ENCODE measurements at regions not wholly inside any gene's neighbourhood (a gene's known extent, or its start where the extent isn't known, plus 50 kb on each side); places are given as distances from the start of the nearest gene placed in this dataset.

DNA sequence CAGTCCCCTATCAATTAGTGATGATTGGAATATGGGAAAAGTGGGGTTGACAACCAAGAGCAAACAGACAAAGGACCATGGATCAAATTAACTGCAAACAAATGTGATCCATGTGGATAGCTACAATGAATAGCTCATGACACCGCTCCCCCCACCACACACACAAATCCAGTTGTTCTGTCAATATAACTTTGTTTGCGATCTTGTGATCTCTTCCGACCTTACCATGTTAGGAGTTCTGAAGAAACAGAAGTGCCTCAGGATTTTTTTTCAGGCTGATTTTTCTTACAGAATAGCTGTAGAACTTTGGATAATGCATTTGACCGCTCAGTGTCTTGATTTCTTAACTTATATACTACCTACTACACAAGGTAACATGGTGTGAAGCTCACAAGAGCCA lies 116.6 kb downstream of the SH2D1A start:
- BruUV-seq (replicated peaks): no TSS peak
- DNase-seq (ENCODE audit: extremely low read depth in 1 of 4, low spot score in 3 of 4) (no peak), ATAC-seq (no peak), FAIRE-seq (no peak)
- H3K4me3 ChIP-seq: no peak overlapping the region
- H3K9me1 ChIP-seq (ENCODE audit: control insufficient read depth, insufficient read depth, low read length): no peaks in the 10 kb centered on the region
- 24% methylated on average over 3 of the region's 4 CpGs for WGBS (ENCODE audit: insufficient coverage, low coverage, missing lambda C conversion rate)
- H3K27ac ChIP-seq (ENCODE audit: extremely low read depth, low read depth, low read length): no peak overlapping the region
- H3K36me3 ChIP-seq (ENCODE audit: control insufficient read depth, insufficient read depth, low read length): no peaks in the 10 kb centered on the region
- no peaks in the 10 kb centered on the region for H3K27me3 ChIP-seq (ENCODE audit: control insufficient read depth in 2 of 2, insufficient read depth in 2 of 2, low read length in 2 of 2)
- H3K4me2 ChIP-seq (ENCODE audit: insufficient read depth, low read length): no peak overlapping the region
- H2AFZ ChIP-seq (ENCODE audit: low read depth, low read length): no peak overlapping the region
- H3K4me1 ChIP-seq (replicated peaks in 1 of 2; ENCODE audit: control insufficient read depth in 2 of 2, insufficient read depth in 2 of 2, low read length in 2 of 2): no peaks in the 10 kb centered on the region
- H3K9ac ChIP-seq (ENCODE audit: insufficient read depth in 1 of 2, low read depth in 2 of 2, low read length in 2 of 2): no peak overlapping the region
- H3K79me2 ChIP-seq (ENCODE audit: control insufficient read depth, insufficient read depth, low read length): no peaks in the 10 kb centered on the region
- H3K9me3 ChIP-seq (replicated peaks; ENCODE audit: control insufficient read depth, insufficient read depth, low read depth, low read length): no peaks in the 10 kb centered on the region
- ChIA-PET CTCF (ENCODE audit: low intra/inter-chr PET ratio) (no interaction called here), POLR2A (no interaction called here)
- no peaks in the 10 kb centered on the region for H4K20me1 ChIP-seq (replicated peaks; ENCODE audit: control insufficient read depth, insufficient read depth, low read length)
- intact Hi-C loops (cut with micrococcal nuclease) (no loop called here), in situ Hi-C loops (cut with MboI) (no loop called here)
- no peak for TF ChIP-seq CBX1 (IDR thresholded peaks at IDR 0.05; ENCODE audit: low read depth)
- TF ChIP-seq, protein P1, sequence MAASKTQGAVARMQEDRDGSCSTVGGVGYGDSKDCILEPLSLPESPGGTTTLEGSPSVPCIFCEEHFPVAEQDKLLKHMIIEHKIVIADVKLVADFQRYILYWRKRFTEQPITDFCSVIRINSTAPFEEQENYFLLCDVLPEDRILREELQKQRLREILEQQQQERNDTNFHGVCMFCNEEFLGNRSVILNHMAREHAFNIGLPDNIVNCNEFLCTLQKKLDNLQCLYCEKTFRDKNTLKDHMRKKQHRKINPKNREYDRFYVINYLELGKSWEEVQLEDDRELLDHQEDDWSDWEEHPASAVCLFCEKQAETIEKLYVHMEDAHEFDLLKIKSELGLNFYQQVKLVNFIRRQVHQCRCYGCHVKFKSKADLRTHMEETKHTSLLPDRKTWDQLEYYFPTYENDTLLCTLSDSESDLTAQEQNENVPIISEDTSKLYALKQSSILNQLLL (CRISPR knock-in tag; IDR thresholded peaks at IDR 0.05; ENCODE audit: borderline replicate concordance): no peak
- no peak for TF ChIP-seq HNRNPK (IDR thresholded peaks at IDR 0.05; ENCODE audit: low read depth, low read length, poor library complexity, severe bottlenecking)
- TF ChIP-seq RBM15 (IDR thresholded peaks at IDR 0.05; ENCODE audit: insufficient read depth, low read length): no peak
- TF ChIP-seq JUNB (CRISPR knock-in tag; conservative IDR thresholded peaks at IDR 0.05): no peak
- no peak for TF ChIP-seq ZNF77 (CRISPR knock-in tag; IDR thresholded peaks at IDR 0.05)
- no peak for TF ChIP-seq NRF1 (conservative IDR thresholded peaks at IDR 0.05 in 1 of 2, IDR thresholded peaks at IDR 0.05 in 1 of 2)
- no peak for TF ChIP-seq ATF2 (CRISPR knock-in tag; IDR thresholded peaks at IDR 0.05)
- no peak for TF ChIP-seq SOX6 (IDR thresholded peaks at IDR 0.05)
- TF ChIP-seq PTTG1 (tag; IDR thresholded peaks at IDR 0.05; ENCODE audit: low read depth): no peak
- no peak for TF ChIP-seq ZNF3 (CRISPR knock-in tag; IDR thresholded peaks at IDR 0.05)
- TF ChIP-seq L3MBTL2 (IDR thresholded peaks at IDR 0.05): no peak
- no peak for TF ChIP-seq RBFOX2 (IDR thresholded peaks at IDR 0.05; ENCODE audit: low read depth, low read length)
- TF ChIP-seq, protein P2, sequence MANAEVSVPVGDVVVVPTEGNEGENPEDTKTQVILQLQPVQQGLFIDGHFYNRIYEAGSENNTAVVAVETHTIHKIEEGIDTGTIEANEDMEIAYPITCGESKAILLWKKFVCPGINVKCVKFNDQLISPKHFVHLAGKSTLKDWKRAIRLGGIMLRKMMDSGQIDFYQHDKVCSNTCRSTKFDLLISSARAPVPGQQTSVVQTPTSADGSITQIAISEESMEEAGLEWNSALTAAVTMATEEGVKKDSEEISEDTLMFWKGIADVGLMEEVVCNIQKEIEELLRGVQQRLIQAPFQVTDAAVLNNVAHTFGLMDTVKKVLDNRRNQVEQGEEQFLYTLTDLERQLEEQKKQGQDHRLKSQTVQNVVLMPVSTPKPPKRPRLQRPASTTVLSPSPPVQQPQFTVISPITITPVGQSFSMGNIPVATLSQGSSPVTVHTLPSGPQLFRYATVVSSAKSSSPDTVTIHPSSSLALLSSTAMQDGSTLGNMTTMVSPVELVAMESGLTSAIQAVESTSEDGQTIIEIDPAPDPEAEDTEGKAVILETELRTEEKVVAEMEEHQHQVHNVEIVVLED (CRISPR knock-in tag; IDR thresholded peaks at IDR 0.05): no peak
- no peak for TF ChIP-seq ZNF324 (CRISPR knock-in tag; IDR thresholded peaks at IDR 0.05)
- TF ChIP-seq TCF15 (CRISPR knock-in tag; IDR thresholded peaks at IDR 0.05): no peak
- no peak for TF ChIP-seq TSHZ1 (CRISPR knock-in tag; IDR thresholded peaks at IDR 0.05)

Measured in K562 (cell line).